Mucosa of descending colon (tissue), 3 donors: ENCODE measurements at regions not wholly inside any gene's neighbourhood (a gene's known extent, or its start where the extent isn't known, plus 50 kb on each side); places are given as distances from the start of the nearest gene placed in this dataset.

Experiments
- ATAC-seq: fragments of 200-7000 bp; cut with Tn5 transposase; one replicate; pipeline ENCODE4 v1.9.1; 2020; ENCODE audit warnings: mild to moderate bottlenecking, moderate library complexity
- DNase-seq, 3 donors: peaks; one replicate each; pipeline ENCODE4 v3.0.0-alpha.2; 2020
- H3K36me3 ChIP-seq: fragments of 200-600 bp; one replicate; pipeline ENCODE4 v1.8.0; 2021; ENCODE audit warnings: low read depth, mild to moderate bottlenecking
- H3K4me1 ChIP-seq: fragments of 200-600 bp; one replicate; pipeline ENCODE4 v1.8.0; 2021; ENCODE audit warnings: low read depth, mild to moderate bottlenecking
- H3K4me3 ChIP-seq: fragments of 200-600 bp; one replicate; pipeline ENCODE4 v1.8.0; 2021; ENCODE audit warnings: mild to moderate bottlenecking
- H3K9me3 ChIP-seq: fragments of 200-600 bp; one replicate; pipeline ENCODE4 v1.8.0; 2021; ENCODE audit warnings: mild to moderate bottlenecking
- intact Hi-C, 2 donors: fragments of 100-400 bp; cut with DNase I in 1 of 2; cut with micrococcal nuclease in 1 of 2; formaldehyde crosslinking; loops; one replicate each; pipeline versions ENCODE4 v1.11.0 to v1.11.1; 2022; cut with DNase I, micrococcal nuclease
- TF ChIP-seq, protein P1 (sequence below): fragments of 200-600 bp; IDR thresholded peaks from one replicate; pipeline ENCODE4 v1.8.0; 2022; ENCODE audit warnings: antibody characterized with exemption, mild to moderate bottlenecking
- donor health status: DM: no; HTN: no; CAD: no; lungs with moderate emphysema.
- donor health status: DM: no; HTN: no; CAD: no.
- donor health status: DM: no; HTN: yes; CAD: no.

DNA sequence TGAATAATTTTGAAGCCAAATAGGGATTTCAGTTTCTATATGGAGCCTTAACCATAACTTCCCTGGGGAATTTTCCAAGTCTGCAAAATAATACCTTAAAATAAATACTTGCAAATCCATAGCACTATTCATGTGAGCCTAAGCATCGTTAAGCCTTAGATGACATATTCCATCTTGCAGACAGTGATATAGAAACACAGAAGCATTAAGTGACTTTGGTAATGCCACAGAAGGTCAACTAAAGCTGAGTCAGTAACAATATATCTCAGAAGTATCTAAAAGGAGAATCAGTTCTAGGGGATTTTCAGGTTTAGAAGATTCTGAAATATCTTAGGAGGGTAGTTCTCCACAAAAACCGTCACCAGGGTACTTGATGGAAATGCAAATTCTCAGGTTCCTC, 163.4 kb upstream of the COL1A2 start:
- no peaks in the 10 kb centered on the region for H3K9me3 ChIP-seq
- intact Hi-C loops, result no loop called here
- H3K4me1 ChIP-seq, result no peaks in the 10 kb centered on the region
- H3K36me3 ChIP-seq, result no peaks in the 10 kb centered on the region
- TF ChIP-seq, protein P1, sequence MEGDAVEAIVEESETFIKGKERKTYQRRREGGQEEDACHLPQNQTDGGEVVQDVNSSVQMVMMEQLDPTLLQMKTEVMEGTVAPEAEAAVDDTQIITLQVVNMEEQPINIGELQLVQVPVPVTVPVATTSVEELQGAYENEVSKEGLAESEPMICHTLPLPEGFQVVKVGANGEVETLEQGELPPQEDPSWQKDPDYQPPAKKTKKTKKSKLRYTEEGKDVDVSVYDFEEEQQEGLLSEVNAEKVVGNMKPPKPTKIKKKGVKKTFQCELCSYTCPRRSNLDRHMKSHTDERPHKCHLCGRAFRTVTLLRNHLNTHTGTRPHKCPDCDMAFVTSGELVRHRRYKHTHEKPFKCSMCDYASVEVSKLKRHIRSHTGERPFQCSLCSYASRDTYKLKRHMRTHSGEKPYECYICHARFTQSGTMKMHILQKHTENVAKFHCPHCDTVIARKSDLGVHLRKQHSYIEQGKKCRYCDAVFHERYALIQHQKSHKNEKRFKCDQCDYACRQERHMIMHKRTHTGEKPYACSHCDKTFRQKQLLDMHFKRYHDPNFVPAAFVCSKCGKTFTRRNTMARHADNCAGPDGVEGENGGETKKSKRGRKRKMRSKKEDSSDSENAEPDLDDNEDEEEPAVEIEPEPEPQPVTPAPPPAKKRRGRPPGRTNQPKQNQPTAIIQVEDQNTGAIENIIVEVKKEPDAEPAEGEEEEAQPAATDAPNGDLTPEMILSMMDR, result no peak
- no peak overlapping the region for H3K4me3 ChIP-seq
- ATAC-seq (no peak), DNase-seq (no peak)

DNA sequence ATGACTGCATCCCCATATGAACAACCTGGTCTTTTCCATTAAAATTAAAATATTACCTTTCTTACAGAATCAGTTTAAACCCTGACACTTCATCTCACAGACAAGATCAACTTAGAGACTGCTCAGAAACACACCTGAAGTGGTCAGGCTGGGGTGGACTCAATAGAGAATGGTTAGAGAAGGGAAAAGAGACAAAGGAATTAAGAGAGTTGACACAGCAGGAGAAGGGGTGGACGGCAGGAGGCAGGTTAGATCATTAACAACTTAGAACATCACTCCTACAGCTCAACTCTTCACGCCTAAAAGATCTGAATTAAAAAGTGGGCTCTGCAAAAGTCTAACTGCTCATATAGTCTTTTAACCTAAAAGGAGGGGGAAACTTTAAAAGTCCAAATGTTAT, 157.7 kb upstream of the COL1A2 start:
- Histone ChIP-seq H3K4me1 (no peaks in the 10 kb centered on the region), H3K9me3 (no peaks in the 10 kb centered on the region), H3K36me3 (no peaks in the 10 kb centered on the region), H3K4me3 (no peak overlapping the region)
- TF ChIP-seq, protein P1, result no peak
- intact Hi-C loops, result no loop called here
- DNase-seq, result no peak
- no peak for ATAC-seq

DNA sequence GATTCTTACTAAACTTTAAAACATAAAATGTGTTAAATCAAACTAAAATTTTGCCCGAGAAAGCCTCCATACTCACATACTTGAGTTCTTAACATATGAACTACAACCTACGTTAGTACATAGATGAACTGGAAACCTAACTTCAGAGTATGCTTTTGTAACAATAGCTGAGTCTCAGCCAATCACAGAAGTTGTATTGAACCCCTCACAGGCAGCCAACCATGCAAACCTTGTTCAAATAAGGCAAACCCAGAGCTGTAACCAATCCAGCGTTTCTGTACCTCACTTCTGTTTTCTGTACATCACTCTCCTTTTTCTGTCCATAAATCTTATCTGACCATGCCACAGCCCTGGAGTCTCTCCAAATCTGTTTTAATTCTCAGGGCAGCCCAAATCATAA, 157.3 kb upstream of the COL1A2 start:
- Histone ChIP-seq H3K4me1 (no peaks in the 10 kb centered on the region), H3K9me3 (no peaks in the 10 kb centered on the region), H3K36me3 (no peaks in the 10 kb centered on the region), H3K4me3 (no peak overlapping the region)
- ATAC-seq (no peak), DNase-seq (no peak)
- TF ChIP-seq, protein P1, result no peak
- intact Hi-C loops, result no loop called here

DNA sequence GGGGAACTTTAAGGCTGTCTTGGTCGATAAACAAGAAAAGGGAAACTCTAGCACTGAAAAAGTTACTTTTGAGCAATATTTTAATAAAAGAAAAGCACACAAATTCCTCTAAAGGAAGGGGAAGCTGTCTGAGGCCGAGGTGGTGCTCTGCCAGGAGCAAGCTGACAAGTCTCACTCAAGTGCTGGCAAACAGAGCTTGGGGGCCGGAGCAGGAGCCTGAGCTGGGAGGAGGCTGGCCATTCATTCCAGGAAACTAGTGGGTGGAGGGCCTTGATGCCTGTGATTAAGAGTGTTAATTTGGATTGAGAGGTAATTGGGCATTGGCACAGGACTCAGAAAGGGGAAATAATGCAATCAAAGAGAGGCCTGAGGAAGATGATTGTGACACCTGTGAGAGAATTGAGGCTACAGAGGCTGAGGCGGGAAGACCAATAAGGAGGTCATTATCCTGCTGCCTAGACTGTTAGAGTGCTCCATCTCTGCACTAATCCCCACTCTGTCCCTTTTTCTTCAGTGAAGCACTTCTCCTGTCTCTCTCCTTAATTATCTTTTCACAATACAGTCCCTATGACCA, 154.9 kb upstream of the COL1A2 start:
- ATAC-seq, result no peak
- TF ChIP-seq, protein P1, result no peak
- H3K4me3 ChIP-seq, result no peak overlapping the region
- intact Hi-C loops, result no loop called here
- H3K4me1 ChIP-seq, result no peaks in the 10 kb centered on the region
- no peaks in the 10 kb centered on the region for H3K36me3 ChIP-seq
- no peaks in the 10 kb centered on the region for H3K9me3 ChIP-seq
- DNase-seq, result no peak

DNA sequence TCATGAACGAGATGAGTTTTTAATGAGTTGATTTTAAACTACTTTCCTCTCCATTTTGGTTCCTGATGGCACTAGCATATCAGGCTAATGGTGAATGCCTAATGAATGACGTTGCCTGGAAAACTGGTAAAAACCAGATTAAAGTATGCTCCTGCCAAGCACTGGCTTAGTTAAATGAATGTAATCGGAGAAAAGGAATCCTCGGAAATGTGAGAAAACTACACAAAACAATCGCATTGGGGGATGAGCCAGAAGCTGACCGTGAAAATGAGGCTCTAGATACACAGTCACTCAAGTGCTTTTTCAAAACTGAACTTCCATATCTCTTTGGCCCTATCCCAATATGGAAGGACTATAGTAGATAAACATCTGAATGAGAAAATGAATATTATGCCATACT, 153.8 kb upstream of the COL1A2 start:
- H3K4me3 ChIP-seq, result no peak overlapping the region
- TF ChIP-seq, protein P1, result no peak
- DNase-seq (no peak), ATAC-seq (no peak)
- no peaks in the 10 kb centered on the region for H3K36me3 ChIP-seq
- intact Hi-C loops, result no loop called here
- H3K9me3 ChIP-seq, result no peaks in the 10 kb centered on the region
- no peaks in the 10 kb centered on the region for H3K4me1 ChIP-seq

DNA sequence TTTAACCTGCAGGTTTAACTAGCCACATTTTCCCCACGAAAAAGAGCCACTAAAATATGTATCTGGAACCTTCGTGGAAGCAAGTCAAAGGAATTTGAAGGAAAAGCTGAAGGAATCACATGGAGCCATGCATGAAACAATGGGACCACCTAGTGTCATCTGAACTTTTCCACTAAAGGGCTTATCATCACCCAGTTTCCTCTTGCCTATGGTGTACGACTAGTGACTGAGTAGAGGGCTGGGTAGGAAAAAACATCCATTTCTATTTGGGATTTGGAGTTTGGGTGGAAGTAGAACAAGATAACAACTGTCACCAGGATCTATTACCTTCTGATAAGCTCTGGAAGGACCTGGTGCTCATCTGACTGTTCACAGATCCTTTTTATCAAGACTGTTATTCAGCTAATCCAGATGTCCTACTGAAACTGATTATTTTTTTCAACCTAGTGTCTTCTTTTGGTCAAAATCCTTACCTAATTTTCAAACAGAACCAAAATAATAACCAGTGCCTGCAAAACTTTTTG, 153.2 kb upstream of the COL1A2 start:
- ATAC-seq, result no peak

More for the DNA sequence above, 153.2 kb upstream of the COL1A2 start:
- no peaks in the 10 kb centered on the region for H3K4me1 ChIP-seq
- H3K9me3 ChIP-seq, result no peaks in the 10 kb centered on the region
- TF ChIP-seq, protein P1, result no peak
- intact Hi-C loops, result no loop called here
- H3K36me3 ChIP-seq, result no peaks in the 10 kb centered on the region
- no peak for DNase-seq
- no peak overlapping the region for H3K4me3 ChIP-seq
